Caki2 (cell line): ENCODE measurements at regions not wholly inside any gene's neighbourhood (a gene's known extent, or its start where the extent isn't known, plus 50 kb on each side); places are given as distances from the start of the nearest gene placed in this dataset.
"Not testable (repeated sequence)": the region's sequence is repeated elsewhere in the genome, so short reads cannot be mapped to it uniquely, and the experiment has no call there.

ENCODE experiments used
- DNase-seq: peaks from one replicate; pipeline ENCODE4 v3.0.0-alpha.2; 2015; ENCODE audit warnings: low read depth
- in situ Hi-C: cut with HindIII; loops from 2 replicates; pipeline ENCODE4 v1.10.0; 2016; ENCODE audit warnings: low sequenced_read_pairs, low pct_unique_long_range_greater_than_20kb, mixed read lengths

DNA sequence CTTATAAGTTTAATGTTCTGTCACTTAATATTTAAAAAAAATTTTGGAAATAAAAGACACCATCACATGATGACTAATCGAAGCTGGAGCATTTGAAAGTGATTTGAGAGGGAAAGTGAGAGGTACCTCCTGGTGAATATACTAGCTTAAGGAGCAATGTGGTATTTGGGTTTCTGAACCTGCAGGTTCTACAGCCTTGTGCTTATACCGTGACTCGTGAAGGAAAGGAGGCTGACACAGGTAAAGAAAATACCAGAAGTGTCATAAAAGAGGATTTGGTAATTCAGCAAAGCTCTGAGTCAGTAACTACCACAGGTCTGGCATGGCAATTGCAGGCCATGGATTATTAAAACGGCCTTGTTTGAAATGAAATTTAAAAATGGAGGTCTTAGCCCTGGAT is 151.0 kb downstream of the SLC38A4 start:
- in situ Hi-C loops = no loop called here
- no peak for DNase-seq

DNA sequence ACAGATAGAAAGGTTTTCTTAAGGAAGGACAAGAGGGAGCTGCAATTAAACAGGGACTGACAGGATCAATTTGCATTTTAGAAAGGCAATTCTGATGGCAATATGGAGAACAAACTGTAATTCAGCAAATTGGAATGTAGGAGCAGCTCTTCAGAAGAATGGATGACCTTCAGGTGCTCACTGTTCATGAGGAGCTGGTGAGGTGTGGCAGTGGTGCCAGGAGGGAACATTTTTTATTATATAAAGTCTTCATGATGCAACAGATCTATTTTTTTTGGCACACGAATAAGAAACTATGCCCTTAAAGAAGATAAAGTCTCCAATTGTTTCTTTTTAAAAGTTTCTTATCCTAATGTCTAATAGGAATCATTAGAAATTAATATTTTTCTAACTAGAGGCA is 151.7 kb downstream of the SLC38A4 start:
- no peak for DNase-seq
- in situ Hi-C loops = no loop called here

DNA sequence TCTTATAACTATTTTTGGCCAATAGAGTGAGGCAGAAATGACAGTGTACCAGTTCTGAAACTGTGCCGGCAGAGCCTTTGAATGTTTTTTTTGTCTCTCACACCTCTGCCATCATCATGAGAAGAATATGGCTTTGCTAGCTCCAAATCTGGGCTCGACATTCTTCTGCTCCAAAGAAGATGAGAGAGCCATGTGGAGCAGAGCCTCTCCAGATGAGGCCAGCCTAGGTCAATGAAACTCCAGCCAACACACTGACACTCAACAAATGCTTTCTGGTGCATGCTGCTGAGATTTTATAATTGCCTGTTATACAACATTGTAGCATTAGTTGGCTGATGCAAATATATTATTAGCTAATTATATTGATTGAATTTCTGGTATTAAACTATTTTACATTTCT is 154.7 kb downstream of the SLC38A4 start:
- no peak for DNase-seq
- in situ Hi-C loops = no loop called here

GRCh38 chr12:46670636-46671035 is 155.2 kb downstream of the SLC38A4 start:
- in situ Hi-C loops = no loop called here
- no peak for DNase-seq

DNA sequence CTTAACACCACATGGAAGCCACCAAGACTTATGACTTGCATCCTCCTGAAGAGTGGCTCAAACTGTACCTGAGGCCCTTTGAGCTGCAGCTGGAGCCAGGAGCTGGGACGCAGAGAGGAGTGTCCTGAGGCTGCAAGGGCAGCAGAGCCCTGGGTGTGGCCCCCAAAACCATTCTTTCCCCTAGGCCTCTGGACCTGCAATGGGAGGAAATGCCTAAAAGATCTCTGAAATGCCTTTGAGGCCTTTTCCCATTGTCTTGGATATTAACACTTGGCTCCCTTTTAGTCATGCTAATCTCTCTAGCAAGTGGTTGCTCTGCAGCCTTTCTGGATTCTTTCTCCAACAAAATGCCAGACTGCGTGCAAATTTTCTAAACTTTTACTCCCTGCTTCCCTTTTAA is 156.1 kb downstream of the SLC38A4 start:
- in situ Hi-C loops = no loop called here
- no peak for DNase-seq

DNA sequence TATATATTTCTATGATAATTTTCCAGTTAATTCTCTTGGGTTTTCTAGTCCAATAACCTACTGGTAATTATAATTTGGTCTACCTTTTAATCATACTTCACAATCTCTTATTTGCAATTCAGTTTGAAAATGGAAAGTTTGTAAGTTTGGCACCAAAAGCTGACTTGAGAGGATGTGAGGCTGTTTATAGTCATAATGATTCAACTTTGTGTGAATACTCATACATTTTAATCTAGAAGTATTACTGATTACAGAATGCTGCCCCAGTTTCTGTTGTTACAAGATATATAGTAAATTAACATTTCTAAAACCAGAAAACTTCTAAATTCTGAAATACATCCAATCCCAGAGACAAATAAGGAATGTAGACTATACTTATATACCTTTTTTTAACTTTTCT is 158.2 kb downstream of the SLC38A4 start:
- no peak for DNase-seq
- in situ Hi-C loops = no loop called here

- in situ Hi-C loops = no loop called here
Measured at GRCh38 chr12:46664761-46665287, 161.0 kb downstream of the SLC38A4 start.

DNA sequence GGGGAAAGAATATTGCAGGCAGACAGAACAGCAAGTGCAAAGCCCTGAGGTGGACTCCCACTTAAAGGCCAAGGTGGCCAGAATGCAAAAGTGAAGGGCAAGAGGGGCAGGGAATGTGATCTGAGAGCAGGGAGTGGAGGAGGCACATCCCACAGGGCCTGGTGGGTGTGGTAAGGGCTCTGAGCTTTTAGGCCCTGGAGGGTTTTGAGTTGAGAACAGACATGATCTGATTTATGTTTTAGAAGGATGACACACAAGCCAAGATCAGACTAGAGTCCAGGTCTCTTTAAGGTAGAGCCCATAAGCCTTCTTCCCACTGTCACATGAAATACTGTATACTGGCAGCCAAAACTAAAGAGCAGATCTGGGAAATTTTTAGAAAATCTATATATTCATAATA is 162.5 kb downstream of the SLC38A4 start:
- DNase-seq = no peak
- in situ Hi-C loops = no loop called here

More at GRCh38 chr12:46664761-46665287, 161.0 kb downstream of the SLC38A4 start:
- DNase-seq = peak; percentile 77

DNA sequence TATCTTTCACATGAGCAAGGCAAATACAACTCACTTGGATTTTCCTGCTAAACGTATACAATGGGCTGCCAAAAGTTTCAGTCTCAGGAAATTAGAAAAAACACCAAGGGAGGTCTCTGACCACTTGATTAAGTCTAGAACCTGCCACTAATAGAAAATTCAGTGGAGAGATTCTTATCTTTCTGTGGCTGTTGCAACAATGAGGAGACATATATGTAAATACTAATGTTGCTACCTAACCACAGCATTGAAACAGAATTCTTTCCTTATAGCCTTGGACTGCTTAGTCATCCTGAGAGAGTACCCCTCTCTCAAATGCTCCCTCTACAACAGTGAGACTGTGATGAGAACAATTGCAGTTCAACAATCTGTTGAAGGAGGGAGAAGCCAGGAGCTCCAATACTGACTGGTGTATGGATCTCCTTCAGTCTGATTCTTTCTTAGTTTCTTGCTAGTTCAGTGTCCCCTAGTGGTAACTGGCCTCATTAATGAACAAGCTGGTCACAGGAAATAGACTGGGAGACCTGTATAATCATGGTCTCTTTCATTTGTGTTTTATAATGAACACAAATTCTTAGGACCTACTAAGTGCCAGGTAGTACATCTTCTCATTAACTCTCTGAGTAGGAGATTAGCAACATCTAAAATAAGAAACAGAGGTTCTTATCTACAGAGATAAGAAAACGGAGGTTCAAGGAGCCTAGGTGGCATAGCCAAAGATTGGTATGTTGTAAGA is 164.5 kb downstream of the SLC38A4 start:
- in situ Hi-C loops = no loop called here

DNA sequence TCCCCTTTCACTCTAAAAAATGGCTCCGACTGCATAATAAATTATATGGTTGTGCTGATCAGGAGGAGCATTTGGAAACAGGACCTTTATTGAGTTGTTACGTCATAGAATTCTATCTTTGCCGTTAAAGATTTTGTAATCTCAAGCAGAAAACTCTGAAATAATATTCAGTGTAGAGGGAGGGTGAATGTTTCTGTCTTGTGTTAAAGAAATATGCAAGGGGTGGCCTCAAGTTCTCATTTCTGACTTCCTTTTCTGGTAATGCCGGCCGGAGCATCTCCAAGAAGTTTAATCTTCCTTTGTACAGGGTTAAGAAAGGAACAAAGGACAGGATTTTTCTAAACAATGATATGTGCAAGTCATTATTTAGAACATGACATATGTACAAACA is 165.1 kb downstream of the SLC38A4 start:
- in situ Hi-C loops = no loop called here
- no peak for DNase-seq

More for the DNA sequence above, 164.5 kb downstream of the SLC38A4 start:
- peak; percentile 79 for DNase-seq

GRCh38 chr12:46660276-46660675 is 165.5 kb downstream of the SLC38A4 start:
- in situ Hi-C loops = no loop called here
- no peak for DNase-seq

DNA sequence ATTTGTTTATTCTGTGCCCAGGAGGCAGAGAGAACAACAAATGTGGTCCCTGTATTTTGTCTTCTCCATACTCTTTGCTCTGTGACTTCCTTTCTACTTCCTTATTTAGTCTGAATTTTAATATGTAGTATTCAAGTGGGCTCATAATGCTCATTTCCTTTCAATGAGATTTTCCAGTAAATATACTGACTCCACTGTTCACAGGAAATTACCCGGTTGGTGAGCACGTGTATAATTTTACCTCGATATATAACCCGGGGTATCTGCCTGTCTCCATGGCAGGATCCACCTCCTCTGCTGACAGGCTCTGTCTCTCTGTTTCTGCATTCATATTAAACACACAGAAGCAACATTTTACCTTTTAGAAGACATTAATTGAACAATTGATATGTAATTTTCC is 166.0 kb downstream of the SLC38A4 start:
- no peak for DNase-seq
- in situ Hi-C loops = no loop called here

DNA sequence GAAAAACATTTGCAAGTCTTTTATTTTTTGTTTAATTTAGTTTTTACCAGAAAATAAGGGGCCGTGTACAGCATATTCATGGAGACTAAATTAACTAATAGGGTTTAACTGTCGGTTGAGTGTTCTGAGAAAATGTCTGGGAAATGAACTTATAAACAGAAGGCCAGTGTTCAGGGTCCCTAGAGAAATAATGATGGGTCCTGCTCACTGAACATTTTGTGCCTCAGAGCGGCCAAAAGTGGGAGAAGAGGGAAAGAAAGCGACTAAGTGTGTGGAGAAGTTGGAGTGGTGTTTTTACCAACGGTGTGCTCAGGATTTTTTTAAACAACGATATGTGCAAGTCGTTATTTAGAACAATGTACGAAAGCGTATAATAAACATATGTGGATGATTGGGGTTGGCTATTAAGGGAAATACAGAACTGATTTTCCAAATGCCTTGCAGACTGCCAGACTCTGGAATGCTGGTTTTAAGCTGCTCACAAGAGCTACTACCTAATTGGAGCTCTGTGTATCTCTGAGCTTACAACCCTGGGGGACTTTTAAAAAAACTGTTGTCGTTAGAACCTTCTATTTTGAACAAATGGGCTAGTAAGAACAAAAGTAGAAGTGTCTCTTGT is 166.7 kb downstream of the SLC38A4 start:
- in situ Hi-C loops = no loop called here
- no peak for DNase-seq

GRCh38 chr12:46657453-46658411 is 168.1 kb downstream of the SLC38A4 start:
- no peak for DNase-seq
- in situ Hi-C loops = no loop called here

DNA sequence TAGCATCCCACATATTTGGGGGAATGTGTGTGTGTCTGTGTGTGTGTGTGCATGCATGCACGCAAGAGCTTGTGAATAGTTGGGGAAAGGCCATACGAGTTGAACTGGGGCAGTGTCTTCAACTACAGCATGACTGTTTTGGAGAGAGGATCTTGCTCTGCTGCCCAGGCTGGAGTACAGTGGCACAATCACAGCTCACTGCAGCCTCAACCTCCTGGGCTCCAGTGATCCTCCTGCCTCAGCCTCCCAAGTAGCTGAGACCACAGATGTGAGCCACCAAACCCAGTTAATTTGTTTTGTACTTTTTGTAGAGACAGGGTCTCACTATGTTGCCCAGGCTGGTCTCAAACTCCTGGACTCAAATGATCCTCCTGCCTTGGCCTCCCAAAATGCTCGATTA is 169.8 kb downstream of the SLC38A4 start:
- in situ Hi-C loops = not testable (repeated sequence)

DNA sequence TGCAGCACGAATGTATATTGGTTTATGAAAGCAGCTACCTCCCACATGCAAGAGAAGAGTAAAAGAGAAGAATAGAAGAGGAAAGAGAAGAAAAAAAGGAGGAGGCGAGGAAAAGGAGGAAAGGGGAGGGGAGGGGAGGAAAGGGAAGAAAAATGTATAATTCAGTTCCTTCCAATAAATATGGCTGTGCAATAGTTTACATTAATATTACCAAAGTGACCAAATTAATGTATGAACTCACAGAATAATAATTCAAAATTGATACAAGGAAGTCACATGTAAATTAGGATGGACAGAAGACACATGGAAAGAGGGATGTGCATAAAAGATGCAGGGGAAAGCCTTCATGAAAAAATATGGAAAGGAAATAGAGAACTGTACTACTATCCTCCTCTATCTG is 172.5 kb downstream of the SLC38A4 start:
- in situ Hi-C loops = no loop called here
- DNase-seq = no peak

More for the DNA sequence above, 169.8 kb downstream of the SLC38A4 start:
- DNase-seq = not testable (repeated sequence)

GRCh38 chr12:46652692-46653091 is 173.1 kb downstream of the SLC38A4 start:
- DNase-seq = no peak

DNA sequence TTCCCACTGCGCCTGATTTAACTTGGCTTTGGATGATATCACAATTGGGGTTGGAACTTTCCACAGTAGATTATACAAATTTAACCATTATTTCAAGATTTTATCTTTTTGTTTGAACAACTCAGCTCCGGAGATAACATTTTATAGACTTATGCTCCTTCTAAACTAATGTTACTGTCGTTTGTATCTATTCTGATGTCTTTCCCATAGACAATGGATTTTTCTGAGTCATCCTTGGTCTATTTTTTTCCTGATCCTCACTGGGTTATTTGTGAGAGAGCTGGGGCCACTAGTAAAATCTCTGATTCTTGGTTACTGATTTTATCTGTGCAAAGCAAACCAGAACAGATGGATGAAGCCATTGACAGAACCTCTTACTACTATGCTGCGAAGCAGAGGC is 175.1 kb downstream of the SLC38A4 start:
- in situ Hi-C loops = no loop called here
- DNase-seq = no peak

More at GRCh38 chr12:46652692-46653091, 173.1 kb downstream of the SLC38A4 start:
- in situ Hi-C loops = no loop called here

- in situ Hi-C loops = no loop called here
- no peak for DNase-seq
Measured at GRCh38 chr12:46649433-46649832, 176.4 kb downstream of the SLC38A4 start.
